Fibroblast of skin of back (primary cell): ENCODE measurements at regions not wholly inside any gene's neighbourhood (a gene's known extent, or its start where the extent isn't known, plus 50 kb on each side); places are given as distances from the start of the nearest gene placed in this dataset.

Source experiments
- DNase-seq: peaks from one replicate; pipeline ENCODE4 v3.0.0-alpha.2; 2013

DNA sequence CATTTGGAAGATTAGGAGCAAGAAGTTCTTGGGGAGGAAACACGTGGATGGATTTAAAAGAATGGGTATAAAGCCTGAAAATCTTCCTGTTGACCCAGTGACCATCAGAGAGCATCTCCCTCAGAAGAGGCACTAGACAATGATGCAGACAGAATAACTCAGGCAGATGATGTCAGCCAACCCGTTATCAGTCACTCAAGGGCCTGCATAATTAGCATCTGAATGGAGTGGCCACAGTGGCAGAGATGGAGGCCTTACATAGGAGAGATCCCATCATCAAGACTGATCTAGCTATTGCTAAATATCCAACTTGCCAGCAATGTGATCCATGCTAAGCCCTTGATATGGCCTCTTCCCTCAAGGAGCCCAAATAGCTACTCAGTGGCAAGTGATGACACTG lies 70.7 kb upstream of the CD82 start:
- DNase-seq, result no peak

GRCh38 chr11:44496391-44496790 lies 69.1 kb upstream of the CD82 start:
- no peak for DNase-seq

DNA sequence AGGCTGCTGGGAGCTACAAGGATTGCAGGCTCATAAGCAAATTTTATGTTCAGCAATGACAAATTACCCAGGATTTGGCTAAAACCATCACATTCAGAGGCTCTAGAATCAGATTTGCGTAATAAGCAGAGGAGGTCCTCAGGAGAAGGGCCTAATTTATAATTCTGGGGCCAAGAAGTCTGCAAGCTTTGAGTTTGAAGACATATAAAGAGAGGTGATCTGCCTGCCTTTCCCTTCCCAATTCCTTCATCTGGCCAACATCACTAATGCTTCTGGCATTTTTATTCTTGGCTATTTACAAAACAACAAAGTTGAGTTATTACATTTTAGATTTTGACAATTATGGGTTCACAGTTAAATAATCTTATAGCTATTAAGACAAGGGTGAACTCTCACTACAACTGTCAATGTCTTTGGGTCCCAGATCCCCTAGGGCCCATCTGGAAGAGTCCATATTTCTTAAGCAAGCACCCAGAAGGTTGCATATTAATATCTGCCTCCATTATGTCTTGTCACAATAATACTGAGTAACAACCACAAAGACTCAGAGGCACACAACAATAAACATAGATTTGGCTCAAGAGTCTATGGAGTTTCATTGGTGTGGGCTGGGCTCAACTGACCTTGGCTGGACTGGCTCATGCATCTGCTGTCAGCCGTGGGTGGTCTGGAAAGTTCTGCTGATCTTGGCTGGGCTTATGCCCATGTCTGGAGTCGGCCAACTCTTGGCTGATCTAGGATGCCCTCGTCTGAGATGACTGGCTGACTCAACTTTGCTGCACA lies 67.2 kb upstream of the CD82 start:
- no peak for DNase-seq

- DNase-seq, result no peak
Observed at GRCh38 chr11:44502506-44502905, 63.0 kb upstream of the CD82 start.

- peak; percentile 87 for DNase-seq
Observed at GRCh38 chr11:44505581-44506054, 59.8 kb upstream of the CD82 start.

DNA sequence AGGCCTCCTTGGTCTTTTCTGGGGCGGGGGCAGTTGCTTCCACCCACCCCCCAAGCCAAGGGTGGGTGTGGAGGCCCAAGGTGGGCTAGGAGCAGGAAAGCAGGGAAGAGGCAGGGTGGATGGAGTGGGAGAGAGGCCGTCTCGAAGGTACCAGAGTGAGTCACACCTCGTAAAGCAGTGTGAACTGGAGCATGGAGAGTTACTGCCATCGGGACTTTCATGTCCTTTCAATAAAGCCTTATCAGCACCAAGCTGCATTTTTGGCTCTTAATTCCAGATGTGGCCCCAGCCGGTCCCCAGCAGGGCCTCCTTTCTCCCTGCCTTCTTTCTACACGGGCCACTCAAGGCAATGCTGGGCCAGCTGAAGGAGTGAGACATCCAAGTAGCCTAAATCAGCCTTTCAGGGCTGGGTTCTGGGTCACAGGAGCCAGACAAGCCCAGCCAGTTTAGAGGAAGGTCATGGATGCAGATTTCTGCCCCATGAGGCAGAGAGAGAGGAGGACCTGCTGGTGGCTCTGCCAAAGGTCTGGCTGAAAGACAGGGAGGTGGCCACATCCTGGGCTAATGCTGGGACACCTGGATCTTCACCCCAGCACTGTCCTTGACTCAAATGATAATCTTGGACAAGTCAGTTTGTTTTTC lies 59.0 kb upstream of the CD82 start:
- DNase-seq, result no peak

DNA sequence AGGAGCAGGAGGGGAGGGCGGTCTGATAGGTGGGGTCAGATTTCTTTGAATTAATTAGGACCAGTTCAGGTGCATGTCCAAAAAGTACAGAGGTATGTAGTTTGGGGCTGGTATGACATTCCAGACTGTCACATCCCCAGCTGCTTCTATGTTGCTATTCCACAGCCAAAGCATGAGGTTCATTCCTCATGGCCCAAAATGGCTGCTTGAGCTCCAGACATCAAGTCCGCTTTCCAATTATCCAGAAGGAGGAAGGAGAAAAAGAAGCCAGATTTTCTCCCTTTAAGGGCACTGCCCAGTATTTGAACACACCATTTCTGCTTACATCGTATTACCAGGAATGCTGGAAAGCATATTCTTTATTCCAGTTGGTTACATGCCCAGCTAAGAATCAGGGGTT lies 58.0 kb upstream of the CD82 start:
- no peak for DNase-seq

- no peak for DNase-seq
Observed at GRCh38 chr11:44507896-44508445, 57.5 kb upstream of the CD82 start.

GRCh38 chr11:44509296-44509695 lies 56.2 kb upstream of the CD82 start:
- DNase-seq, result no peak

GRCh38 chr11:44510372-44510771 lies 55.1 kb upstream of the CD82 start:
- no peak for DNase-seq

GRCh38 chr11:44512818-44513217 lies 52.6 kb upstream of the CD82 start:
- no peak for DNase-seq

- peak; percentile 81 for DNase-seq
Observed at GRCh38 chr11:44515048-44515447, 50.4 kb upstream of the CD82 start.
